ENCODE measurements at regions not wholly inside any gene's neighbourhood (a gene's known extent, or its start where the extent isn't known, plus 50 kb on each side); places are given as distances from the start of the nearest gene placed in this dataset.

DNA sequence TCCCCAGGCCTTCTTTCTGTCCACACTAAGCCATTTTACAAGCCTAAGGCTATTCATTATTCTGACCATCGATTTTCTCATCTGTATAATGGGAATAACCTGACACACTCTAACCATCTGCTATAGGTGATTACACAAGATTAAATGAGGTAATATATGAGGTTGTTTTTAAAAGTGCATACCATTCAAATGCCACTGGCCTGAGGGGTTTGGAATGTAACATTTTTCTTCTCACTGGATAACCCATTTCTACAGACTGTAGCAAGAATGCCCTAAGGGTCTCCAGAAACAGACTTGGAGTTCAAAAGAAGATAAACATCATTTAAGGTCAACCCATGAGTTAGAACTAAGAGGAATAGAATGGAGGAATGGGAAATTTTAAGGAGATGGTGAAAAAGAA is 111.7 kb upstream of the SETBP1 start:
- 84 to 94% (median 85%) methylated on average over 1 of the region's 1 CpG for WGBS, 5 donors
- no peaks in the 10 kb centered on the region for H3K9me3 ChIP-seq
- no peaks in the 10 kb centered on the region for H3K36me3 ChIP-seq
- no peak for DNase-seq
- TF ChIP-seq POLR2AphosphoS5 (IDR thresholded peaks at IDR 0.05) = no peak
- no peak for TF ChIP-seq EP300 (IDR thresholded peaks at IDR 0.05)
- no peak for TF ChIP-seq POLR2A (IDR thresholded peaks at IDR 0.05)
- TF ChIP-seq, protein P1, sequence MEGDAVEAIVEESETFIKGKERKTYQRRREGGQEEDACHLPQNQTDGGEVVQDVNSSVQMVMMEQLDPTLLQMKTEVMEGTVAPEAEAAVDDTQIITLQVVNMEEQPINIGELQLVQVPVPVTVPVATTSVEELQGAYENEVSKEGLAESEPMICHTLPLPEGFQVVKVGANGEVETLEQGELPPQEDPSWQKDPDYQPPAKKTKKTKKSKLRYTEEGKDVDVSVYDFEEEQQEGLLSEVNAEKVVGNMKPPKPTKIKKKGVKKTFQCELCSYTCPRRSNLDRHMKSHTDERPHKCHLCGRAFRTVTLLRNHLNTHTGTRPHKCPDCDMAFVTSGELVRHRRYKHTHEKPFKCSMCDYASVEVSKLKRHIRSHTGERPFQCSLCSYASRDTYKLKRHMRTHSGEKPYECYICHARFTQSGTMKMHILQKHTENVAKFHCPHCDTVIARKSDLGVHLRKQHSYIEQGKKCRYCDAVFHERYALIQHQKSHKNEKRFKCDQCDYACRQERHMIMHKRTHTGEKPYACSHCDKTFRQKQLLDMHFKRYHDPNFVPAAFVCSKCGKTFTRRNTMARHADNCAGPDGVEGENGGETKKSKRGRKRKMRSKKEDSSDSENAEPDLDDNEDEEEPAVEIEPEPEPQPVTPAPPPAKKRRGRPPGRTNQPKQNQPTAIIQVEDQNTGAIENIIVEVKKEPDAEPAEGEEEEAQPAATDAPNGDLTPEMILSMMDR (IDR thresholded peaks at IDR 0.05) = no peak
- H3K27me3 ChIP-seq = no peaks in the 10 kb centered on the region
- H3K27ac ChIP-seq = no peak overlapping the region
- intact Hi-C loops (cut with DNase I; ENCODE audit: low total_unique reads) = no loop called here
- no peaks in the 10 kb centered on the region for H3K4me1 ChIP-seq
- H3K4me3 ChIP-seq = no peak overlapping the region

GRCh38 chr18:44569391-44570055 is 111.2 kb upstream of the SETBP1 start:
- 93 to 100% (median 97%) methylated on average over 1 of the region's 1 CpG for WGBS, 5 donors
- Histone ChIP-seq H3K27me3 (no peaks in the 10 kb centered on the region), H3K27ac (no peak overlapping the region), H3K4me3 (no peak overlapping the region), H3K36me3 (no peaks in the 10 kb centered on the region), H3K4me1 (no peaks in the 10 kb centered on the region), H3K9me3 (no peaks in the 10 kb centered on the region)
- DNase-seq = no peak
- no peak for TF ChIP-seq EP300 (IDR thresholded peaks at IDR 0.05)
- no peak for TF ChIP-seq POLR2A (IDR thresholded peaks at IDR 0.05)
- no peak for TF ChIP-seq POLR2AphosphoS5 (IDR thresholded peaks at IDR 0.05)
- TF ChIP-seq, protein P1 (IDR thresholded peaks at IDR 0.05) = no peak
- intact Hi-C loops (cut with DNase I; ENCODE audit: low total_unique reads) = no loop called here

DNA sequence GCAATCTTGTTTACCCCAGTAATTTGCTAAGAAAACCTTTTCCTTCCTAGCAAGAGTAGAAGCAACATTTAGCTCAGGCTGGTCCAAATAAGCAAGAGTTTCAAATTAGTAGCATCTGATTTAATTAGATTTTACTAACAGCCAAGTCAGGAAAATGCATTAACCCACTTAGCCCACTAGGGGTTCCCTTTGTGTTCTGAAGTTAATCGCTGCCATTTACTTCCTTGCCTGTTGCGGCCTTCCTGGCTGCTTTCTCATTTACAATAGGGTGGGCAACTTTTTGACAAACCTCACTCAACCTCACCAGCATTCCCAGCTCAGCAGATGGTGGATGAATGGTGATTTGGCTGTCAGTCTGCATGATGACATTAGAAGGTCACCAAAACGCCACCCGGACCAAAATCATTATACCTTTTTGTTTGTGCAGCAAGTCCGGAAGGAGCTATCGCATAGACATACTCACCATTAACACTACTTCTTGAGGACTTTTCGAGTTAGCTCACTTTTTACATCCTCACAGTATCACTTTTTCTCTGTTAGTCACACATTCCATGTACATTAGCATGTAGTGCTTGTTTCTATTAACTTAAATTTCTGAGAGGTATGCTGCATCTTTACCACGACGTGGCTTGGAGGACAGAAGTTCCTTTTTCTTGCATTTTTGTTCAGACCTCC is 101.5 kb upstream of the SETBP1 start:
- H3K27ac ChIP-seq = no peak overlapping the region
- DNase-seq = no peak
- H3K4me1 ChIP-seq = no peaks in the 10 kb centered on the region
- no peak overlapping the region for H3K4me3 ChIP-seq
- intact Hi-C loops (cut with DNase I; ENCODE audit: low total_unique reads) = no loop called here
- TF ChIP-seq POLR2A (IDR thresholded peaks at IDR 0.05) (no peak), EP300 (IDR thresholded peaks at IDR 0.05) (no peak), POLR2AphosphoS5 (IDR thresholded peaks at IDR 0.05) (no peak)
- TF ChIP-seq, protein P1 (IDR thresholded peaks at IDR 0.05) = peak in 5 of 7 experiments; percentile 26 to 60 (median 44)
- no peaks in the 10 kb centered on the region for H3K36me3 ChIP-seq
- no peaks in the 10 kb centered on the region for H3K27me3 ChIP-seq
- no peaks in the 10 kb centered on the region for H3K9me3 ChIP-seq
- WGBS, 5 donors = 81 to 88% (median 82%) methylated on average over 9 of the region's 9 CpGs

DNA sequence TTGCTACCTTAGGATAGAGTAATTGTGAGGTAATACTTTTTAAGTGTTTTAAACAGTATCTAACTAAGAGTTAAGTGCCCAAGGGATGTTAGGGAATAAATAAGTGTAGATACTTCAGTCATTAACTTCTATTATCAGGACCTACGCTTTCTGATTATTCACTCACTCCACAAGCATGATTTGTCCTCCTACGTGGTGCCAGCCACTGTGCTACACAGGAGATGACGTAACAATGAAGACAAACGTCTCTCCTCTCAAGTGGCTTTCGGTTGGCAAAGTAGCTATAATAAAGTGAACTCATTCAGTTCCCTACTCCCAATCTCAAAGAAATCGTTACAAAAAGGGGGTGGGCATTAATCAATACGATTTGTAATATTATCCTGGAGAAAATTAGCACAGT is 100.9 kb upstream of the SETBP1 start:
- Histone ChIP-seq H3K27ac (no peak overlapping the region), H3K4me1 (no peaks in the 10 kb centered on the region), H3K27me3 (no peaks in the 10 kb centered on the region), H3K4me3 (no peak overlapping the region), H3K9me3 (no peaks in the 10 kb centered on the region), H3K36me3 (no peaks in the 10 kb centered on the region)
- TF ChIP-seq POLR2A (IDR thresholded peaks at IDR 0.05) = no peak
- TF ChIP-seq EP300 (IDR thresholded peaks at IDR 0.05) = no peak
- TF ChIP-seq, protein P1 (IDR thresholded peaks at IDR 0.05) = no peak
- TF ChIP-seq POLR2AphosphoS5 (IDR thresholded peaks at IDR 0.05) = no peak
- intact Hi-C loops (cut with DNase I; ENCODE audit: low total_unique reads) = no loop called here
- no peak for DNase-seq
- 75 to 80% (median 78%) methylated on average over 7 of the region's 7 CpGs for WGBS, 5 donors
